CD4-positive, alpha-beta T cell (primary cell): ENCODE measurements at regions not wholly inside any gene's neighbourhood (a gene's known extent, or its start where the extent isn't known, plus 50 kb on each side); places are given as distances from the start of the nearest gene placed in this dataset.

Experiments
- ATAC-seq: fragments of 200-7000 bp; cut with Tn5 transposase; one replicate; pipeline ENCODE4 v1.10.0; 2022; ENCODE audit warnings: mild to moderate bottlenecking; ENCODE audit not compliant: poor library complexity
- CTCF ChIA-PET: fragments of 350-600 bp; sonication (Branson Sonifier 250); formaldehyde crosslinking; loops from one replicate; lab custom pipeline; 2021; ENCODE audit warnings: antibody characterized with exemption, inconsistent platforms; lab: Charles Lee
- POLR2A ChIA-PET: fragments of 350-600 bp; sonication (Branson Sonifier 250); formaldehyde crosslinking; loops from one replicate; lab custom pipeline; 2021; ENCODE audit warnings: antibody characterized with exemption, inconsistent platforms; lab: Charles Lee
- DNase-seq, 14 experiments: peaks; one replicate each; pipeline ENCODE4 v3.0.0-alpha.2; 2013 to 2020; ENCODE audit warnings: mixed read lengths in 2 of 14
- H3K27ac ChIP-seq, 2 donors: one replicate each; pipeline versions ENCODE4 v1.5.1 to v1.7.0; 2013; ENCODE audit warnings: low read length in 2 of 2, low read depth in 1 of 2, mild to moderate bottlenecking in 1 of 2
- H3K27me3 ChIP-seq, 2 experiments: 1 replicate in 1 of 2; 2 replicates in 1 of 2; pipeline versions ENCODE4 v1.6.1 to v1.7.0; 2013; ENCODE audit warnings: low read length in 2 of 2, control low read depth in 1 of 2, mild to moderate bottlenecking in 1 of 2, moderate library complexity in 1 of 2; ENCODE audit not compliant: insufficient read depth in 2 of 2, control insufficient read depth in 1 of 2
- H3K36me3 ChIP-seq: one replicate; pipeline ENCODE4 v1.6.1; 2013; ENCODE audit warnings: low read length, control low read depth; ENCODE audit not compliant: insufficient read depth
- H3K4me1 ChIP-seq: one replicate; pipeline ENCODE4 v1.6.1; 2013; ENCODE audit warnings: low read length, control low read depth; ENCODE audit not compliant: insufficient read depth
- H3K4me3 ChIP-seq: one replicate; pipeline ENCODE4 v1.5.1; 2013; ENCODE audit warnings: mild to moderate bottlenecking, low read length, moderate library complexity
- H3K9me3 ChIP-seq, 2 experiments: 1 replicate in 1 of 2; 2 replicates in 1 of 2; pipeline versions ENCODE4 v1.6.1 to v1.7.0; 2013; ENCODE audit warnings: low read length in 2 of 2, mild to moderate bottlenecking in 2 of 2, control low read depth in 1 of 2, moderate library complexity in 1 of 2; ENCODE audit not compliant: control insufficient read depth in 1 of 2, insufficient read depth in 1 of 2
- H3K27ac Mint-ChIP-seq: one replicate; pipeline ENCODE4 v1.8.0; 2020; ENCODE audit warnings: mixed read lengths
- H3K27me3 Mint-ChIP-seq: one replicate; pipeline ENCODE4 v1.8.0; 2021; ENCODE audit warnings: mixed read lengths
- H3K36me3 Mint-ChIP-seq: one replicate; pipeline ENCODE4 v1.8.0; 2021; ENCODE audit warnings: low read depth, mixed read lengths
- H3K4me1 Mint-ChIP-seq: one replicate; pipeline ENCODE4 v1.8.0; 2021; ENCODE audit warnings: low read depth, mixed read lengths
- H3K4me3 Mint-ChIP-seq: one replicate; pipeline ENCODE4 v1.8.0; 2020; ENCODE audit warnings: mild to moderate bottlenecking, mixed read lengths
- H3K9me3 Mint-ChIP-seq: one replicate; pipeline ENCODE4 v1.8.0; 2020; ENCODE audit warnings: mixed read lengths
- CTCF ChIP-seq: fragments of 200-600 bp; IDR thresholded peaks from one replicate; pipeline ENCODE4 v1.8.0; 2022; ENCODE audit warnings: antibody characterized with exemption, mild to moderate bottlenecking
- intact Hi-C, 2 experiments: fragments of 100-400 bp; cut with DNase I in 1 of 2; cut with micrococcal nuclease in 1 of 2; formaldehyde crosslinking; loops; one replicate each; pipeline versions ENCODE4 v1.15.1 to v1.9.0; 2023 to 2025; cut with DNase I, micrococcal nuclease

GRCh38 chr15:35306361-35306981, 221.4 kb upstream of the NANOGP8 start:
- no peak overlapping the region for H3K27ac Mint-ChIP-seq
- H3K4me1 ChIP-seq, result no peaks in the 10 kb centered on the region
- intact Hi-C loops, result no loop called here
- DNase-seq (no peak), ATAC-seq (no peak)
- no peak overlapping the region for H3K4me3 ChIP-seq
- ChIA-PET POLR2A (no interaction called here), CTCF (no interaction called here)
- H3K27ac ChIP-seq, result no peak overlapping the region
- no peak for TF ChIP-seq CTCF
- H3K9me3 Mint-ChIP-seq, result no peaks in the 10 kb centered on the region
- H3K27me3 Mint-ChIP-seq, result no peaks in the 10 kb centered on the region
- no peaks in the 10 kb centered on the region for H3K4me1 Mint-ChIP-seq
- H3K27me3 ChIP-seq, result no peaks in the 10 kb centered on the region
- no peak overlapping the region for H3K4me3 Mint-ChIP-seq
- no peaks in the 10 kb centered on the region for H3K9me3 ChIP-seq
- H3K36me3 ChIP-seq, result no peaks in the 10 kb centered on the region
- no peaks in the 10 kb centered on the region for H3K36me3 Mint-ChIP-seq

- TF ChIP-seq CTCF, result no peak
- Mint-ChIP-seq H3K4me1 (no peaks in the 10 kb centered on the region), H3K4me3 (no peak overlapping the region), H3K27me3 (no peaks in the 10 kb centered on the region), H3K27ac (no peak overlapping the region), H3K9me3 (no peaks in the 10 kb centered on the region), H3K36me3 (no peaks in the 10 kb centered on the region)
- no peaks in the 10 kb centered on the region for H3K9me3 ChIP-seq
- CTCF ChIA-PET, result no interaction called here
- intact Hi-C loops, result no loop called here
- no peak overlapping the region for H3K4me3 ChIP-seq
- no peaks in the 10 kb centered on the region for H3K4me1 ChIP-seq
- no peak for ATAC-seq
- DNase-seq, result no peak
- H3K36me3 ChIP-seq, result no peaks in the 10 kb centered on the region
- no peak overlapping the region for H3K27ac ChIP-seq
- H3K27me3 ChIP-seq, result no peaks in the 10 kb centered on the region
- POLR2A ChIA-PET, result no interaction called here
Measured at GRCh38 chr15:35305946-35306345, 220.9 kb upstream of the NANOGP8 start.

GRCh38 chr15:35305031-35305550, 220.0 kb upstream of the NANOGP8 start:
- Mint-ChIP-seq H3K4me3 (no peak overlapping the region), H3K4me1 (no peaks in the 10 kb centered on the region), H3K27me3 (no peaks in the 10 kb centered on the region), H3K9me3 (no peaks in the 10 kb centered on the region), H3K36me3 (no peaks in the 10 kb centered on the region), H3K27ac (no peak overlapping the region)
- ATAC-seq, result no peak
- TF ChIP-seq CTCF, result no peak
- Histone ChIP-seq H3K4me1 (no peaks in the 10 kb centered on the region), H3K27me3 (no peaks in the 10 kb centered on the region), H3K9me3 (no peaks in the 10 kb centered on the region), H3K4me3 (no peak overlapping the region), H3K36me3 (no peaks in the 10 kb centered on the region), H3K27ac (no peak overlapping the region)
- DNase-seq, result no peak
- POLR2A ChIA-PET, result no interaction called here
- intact Hi-C loops, result no loop called here
- CTCF ChIA-PET, result no interaction called here
